SK-N-MC (cell line): ENCODE measurements at regions not wholly inside any gene's neighbourhood (a gene's known extent, or its start where the extent isn't known, plus 50 kb on each side); places are given as distances from the start of the nearest gene placed in this dataset.

Experiments used
- EZH2 ChIP-seq: fragments of 200-600 bp; sonication (generic); IDR thresholded peaks from one replicate; pipeline ENCODE4 v1.6.1; 2017; ENCODE audit warnings: antibody characterized with exemption
- FOXP2 ChIP-seq: optimal IDR thresholded peaks from 2 replicates; pipeline ENCODE3; 2011; ENCODE audit warnings: mild to moderate bottlenecking, moderate library complexity; ENCODE audit not compliant: insufficient read depth; ENCODE audit errors: extremely low read length, control extremely low read depth

DNA sequence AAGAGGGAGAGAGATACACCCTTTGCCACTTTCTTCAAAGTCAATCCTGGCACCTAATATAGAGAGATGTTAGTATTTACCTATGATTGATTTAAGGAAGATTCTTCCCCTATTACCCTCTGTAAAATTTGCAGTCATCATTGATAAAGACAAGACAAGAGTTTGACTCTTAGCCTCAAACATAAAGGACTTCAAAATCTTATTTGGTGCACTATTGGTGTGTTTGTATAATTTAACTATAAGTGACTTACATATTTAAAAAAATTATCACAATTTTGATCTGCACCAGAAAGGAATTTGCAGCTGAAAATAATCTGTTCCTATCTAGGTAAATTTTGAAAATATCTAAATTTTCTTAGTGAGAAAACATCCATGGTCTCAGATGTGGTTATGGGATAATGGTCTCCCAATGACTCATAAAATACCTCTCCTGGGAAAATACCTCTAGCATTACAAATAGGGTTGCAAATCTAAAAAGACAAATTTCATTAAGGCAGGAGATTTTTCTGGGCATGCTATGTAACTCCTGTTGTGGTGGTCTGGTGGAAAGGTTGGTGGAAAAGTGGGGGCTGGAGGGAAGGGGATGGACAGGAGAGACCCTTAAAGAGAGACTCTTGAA is 173.6 kb upstream of the MED14 start:
- TF ChIP-seq FOXP2 (no peak), EZH2 (no peak)
